ENCODE measurements at regions not wholly inside any gene's neighbourhood (a gene's known extent, or its start where the extent isn't known, plus 50 kb on each side); places are given as distances from the start of the nearest gene placed in this dataset.

DNA sequence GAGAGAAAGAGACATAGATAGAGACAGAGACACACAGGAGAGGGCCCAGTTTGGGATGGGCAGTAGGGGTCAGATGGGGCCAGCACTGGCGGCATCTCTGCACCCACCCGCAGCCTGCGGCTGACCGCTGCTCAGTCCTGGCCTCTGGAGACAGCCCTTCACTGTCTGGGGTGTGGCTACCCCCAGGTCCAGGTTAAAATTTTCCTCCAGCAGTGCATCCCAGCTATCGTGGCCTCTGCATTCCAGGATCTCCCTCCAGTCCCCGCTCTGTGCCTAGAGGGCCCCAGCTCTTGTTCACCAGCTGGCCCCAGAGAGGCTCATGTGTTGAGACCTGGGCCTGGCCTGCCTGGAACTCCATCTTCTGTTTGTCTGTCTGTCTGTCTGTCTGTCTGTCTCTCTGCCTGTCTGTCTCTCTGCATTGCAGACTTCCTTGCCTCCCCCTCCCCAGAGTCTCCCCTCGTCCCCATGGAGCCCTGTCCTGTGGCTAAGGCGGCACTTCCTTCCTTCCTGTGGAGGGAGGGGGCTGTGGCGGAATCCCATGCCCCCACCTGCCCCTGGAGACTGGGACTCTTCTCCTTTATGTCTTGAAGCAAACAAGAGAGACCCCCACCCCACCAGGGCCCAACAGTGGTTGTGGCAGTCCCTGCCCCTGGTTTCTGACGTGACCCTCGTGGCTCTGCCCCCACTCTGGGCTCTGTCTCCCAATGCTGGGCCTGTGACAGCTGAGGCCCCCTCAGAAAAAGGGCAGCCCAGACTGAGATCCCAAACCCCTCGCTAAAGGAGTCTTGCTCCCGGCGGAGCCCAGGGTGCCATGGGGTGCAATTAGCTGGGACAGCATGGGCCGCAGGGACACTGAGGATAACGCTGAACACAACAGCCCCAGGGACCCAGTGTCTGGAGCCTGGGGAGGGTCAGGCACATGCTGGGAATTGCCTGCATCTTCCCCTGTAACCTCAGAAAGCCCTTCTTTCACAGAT, 241.8 kb downstream of the NPHP4 start:
- no peak for DNase-seq (ENCODE audit: low spot score)

DNA sequence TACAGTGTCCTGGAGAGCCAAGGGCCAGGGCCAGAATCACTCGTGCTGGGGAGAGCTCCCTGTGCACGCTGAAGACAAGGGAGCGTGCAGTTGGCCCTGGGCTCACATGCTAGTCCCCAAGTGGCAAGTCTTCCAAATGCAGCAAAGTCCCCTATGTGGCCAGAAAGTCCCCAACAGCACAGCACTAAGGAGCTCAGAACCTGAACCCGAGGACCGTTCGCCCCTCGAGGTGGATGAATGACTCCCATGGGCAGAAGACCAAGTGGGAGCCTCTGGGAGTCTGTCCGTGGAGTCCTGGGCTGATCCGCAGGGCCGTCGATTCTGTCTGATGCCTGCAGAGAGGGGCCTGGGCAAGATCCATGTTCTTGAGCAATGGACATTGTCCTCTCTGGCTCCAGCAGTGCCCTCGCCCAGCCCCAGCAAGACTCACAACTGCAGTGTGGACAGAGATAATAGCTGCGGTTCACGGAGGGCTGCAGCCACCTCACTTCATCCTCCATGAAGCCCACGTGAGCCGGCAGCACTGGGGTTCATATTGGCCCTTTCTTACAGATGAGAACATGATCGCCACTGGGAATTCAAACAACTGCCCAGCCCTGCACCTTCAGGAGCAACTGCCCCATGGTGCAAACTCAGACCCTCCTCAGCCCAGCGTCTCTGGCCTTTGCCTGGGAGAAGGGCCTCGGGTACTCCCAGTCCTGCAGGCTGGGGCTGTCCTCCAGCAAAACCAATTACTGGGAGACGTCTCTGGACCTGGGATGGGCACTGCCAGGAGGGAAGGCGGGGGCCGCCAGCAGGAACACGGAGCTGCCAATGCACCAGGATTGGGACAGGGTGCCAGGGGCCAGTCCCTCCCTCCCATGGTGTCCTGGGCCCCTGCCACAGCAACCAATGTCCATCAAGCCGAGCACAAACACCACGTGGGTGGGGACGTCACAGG, 243.7 kb downstream of the NPHP4 start:
- DNase-seq (ENCODE audit: low spot score), result no peak

DNA sequence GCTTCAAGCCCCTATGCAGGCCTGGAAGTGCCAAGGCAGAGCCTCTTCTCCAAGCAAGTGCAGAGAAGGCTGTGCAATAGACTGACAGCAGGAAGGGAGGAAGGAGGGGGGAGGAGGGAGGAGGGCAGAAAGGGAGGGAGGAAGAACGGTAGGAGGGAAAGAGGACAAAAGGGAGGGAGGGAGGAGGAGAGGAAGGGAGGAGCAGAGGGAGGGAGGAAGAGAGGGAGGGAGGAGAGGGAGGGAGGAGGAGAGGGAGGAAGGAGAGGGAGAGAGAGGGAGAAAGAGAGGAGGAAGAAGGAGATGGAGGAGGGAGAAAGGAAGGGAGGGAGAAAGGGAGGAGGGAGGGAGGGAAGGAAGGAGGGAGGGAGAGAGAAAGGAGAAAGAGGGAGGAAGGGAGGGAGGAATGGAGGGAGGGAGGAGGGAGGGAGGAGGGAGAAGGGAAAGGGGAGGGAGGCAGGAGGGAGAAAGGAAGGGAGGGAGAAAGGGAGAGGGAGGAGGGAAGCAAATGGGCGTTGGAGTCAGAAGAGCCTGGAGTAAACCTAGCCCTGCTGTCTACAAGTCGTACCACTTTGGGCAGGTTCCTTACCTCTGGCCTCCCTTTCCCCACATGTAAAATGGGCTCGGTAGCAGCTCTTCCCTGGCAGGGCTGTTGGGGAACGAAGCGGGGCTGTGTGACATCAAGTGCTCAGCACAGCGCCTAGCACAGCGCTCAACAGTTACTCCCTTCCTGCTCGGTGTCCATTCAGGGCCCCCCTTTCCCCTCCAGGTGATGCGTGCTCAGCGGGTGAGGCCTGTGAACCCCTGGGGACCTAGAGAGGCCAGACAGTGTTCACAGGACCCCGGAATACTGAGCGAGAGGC, 244.6 kb downstream of the NPHP4 start:
- DNase-seq (ENCODE audit: low spot score), result no peak

DNA sequence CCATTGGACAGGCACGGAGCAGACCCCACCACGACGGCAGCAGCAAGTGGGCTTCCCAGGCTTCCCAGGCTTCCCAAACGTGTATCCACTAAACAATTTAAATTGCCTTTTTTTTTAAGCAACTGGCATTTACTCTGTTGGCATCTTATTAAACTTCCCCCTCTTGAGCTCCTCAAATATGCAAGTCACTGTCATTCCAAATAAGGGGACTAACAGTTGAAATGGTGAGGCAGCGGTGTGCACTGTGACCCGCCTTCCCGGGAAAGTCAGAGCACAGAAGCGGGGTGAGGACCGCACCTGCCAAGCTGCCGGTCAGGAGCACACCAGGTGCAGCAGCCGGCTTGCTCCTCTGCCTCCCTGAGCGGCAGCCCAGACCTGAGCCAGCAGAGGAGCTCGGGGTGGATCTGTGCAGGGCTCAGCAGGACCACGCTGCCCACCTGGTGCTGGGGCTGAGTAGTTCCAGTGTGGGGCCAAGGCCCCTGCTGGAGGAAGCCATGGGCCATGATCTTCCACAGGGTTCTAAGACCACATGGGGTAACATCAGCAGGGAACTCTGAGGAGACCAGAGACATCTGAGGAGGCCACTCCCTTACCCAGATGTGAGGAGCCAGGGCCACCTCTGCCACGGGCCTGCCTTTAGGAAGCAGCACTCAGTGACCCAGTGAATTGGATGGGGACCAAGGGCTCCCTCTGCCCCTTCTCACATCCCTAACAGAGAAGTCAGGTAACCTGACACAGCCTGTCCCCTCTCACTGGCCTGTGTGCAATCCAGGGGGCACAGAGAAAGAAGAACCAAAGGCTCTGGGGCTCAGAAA, 245.4 kb downstream of the NPHP4 start:
- DNase-seq (ENCODE audit: low spot score), result no peak

DNA sequence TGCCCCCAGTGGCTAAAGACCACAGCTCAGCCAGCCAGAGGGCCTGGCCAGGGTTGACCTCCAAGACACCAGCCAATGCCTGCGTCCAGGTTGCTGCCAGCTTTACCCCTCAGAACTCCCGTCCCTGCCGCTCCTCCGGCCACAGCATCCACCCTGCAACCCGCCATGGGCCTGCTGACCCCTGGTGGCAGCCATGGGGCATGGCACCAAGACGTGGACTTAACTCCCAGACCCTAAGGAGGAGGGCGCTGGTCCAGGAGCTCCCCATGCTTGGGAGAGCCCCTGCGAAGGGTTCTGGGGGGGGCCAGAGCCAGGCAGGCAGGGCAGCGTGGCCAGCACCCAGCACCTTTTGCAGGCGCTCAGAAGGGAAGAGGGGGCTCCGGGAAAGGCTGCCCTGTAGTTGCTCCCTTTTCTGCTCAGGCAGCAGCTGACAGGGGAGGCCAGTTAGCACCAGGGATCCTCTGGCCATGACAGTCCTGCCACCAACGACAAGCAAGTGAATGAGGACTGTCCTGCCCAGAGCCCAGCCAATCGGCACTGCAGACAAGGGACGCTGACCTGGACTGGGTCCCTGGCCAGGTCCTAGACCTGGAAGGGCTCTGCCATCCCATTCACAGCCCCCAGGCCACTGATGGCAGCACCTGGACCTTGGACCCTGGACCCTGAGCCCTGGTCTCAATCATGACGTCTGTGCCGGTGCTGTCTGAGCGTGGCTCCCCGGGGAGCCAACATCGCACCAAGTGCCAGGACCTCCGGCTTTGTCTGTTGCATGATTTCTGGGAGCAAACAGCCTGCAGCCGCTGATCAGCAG, 246.2 kb downstream of the NPHP4 start:
- DNase-seq (ENCODE audit: low spot score), result peak; percentile 64

DNA sequence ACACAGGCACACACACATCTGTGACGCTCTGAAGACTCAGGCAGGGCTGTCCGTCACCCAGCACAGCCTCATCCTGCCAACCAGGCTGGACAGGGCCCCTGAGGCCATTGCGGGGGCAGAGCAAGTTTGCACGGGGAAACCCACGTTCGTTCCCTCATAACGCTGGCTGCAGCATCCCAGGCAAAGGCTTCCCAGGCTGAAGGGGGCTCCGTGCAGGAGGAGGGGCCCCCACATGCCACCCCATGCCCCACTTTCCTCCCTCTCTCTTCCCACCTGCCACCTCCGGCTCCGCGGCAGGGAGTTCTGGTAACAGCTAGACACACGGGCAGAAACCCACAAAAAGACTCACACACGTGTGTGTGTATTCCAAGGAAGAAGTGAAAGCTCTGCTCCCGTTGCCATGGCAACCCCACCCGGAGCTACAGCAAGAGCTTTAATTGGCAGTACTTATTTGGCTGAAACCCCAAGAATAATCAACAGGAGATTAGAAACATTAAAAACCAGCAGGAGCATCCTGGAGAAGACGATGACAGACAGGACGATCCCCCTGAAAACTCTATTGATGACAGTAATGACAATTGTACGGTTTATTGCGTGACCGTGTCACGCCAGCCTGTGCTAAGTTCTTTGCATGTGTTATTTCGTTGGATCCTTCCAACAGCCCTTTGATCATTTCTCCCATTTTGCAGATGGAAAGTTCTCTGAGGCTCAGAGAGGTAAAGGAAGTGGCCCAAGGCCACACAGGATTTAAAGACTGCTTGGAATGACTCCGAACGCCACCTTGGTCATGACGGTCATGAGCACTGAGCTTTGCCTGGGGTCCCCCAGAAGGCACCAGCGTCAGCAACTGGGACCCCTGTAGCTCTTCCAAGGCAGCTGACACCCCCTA, 247.1 kb downstream of the NPHP4 start:
- DNase-seq (ENCODE audit: low spot score), result no peak

DNA sequence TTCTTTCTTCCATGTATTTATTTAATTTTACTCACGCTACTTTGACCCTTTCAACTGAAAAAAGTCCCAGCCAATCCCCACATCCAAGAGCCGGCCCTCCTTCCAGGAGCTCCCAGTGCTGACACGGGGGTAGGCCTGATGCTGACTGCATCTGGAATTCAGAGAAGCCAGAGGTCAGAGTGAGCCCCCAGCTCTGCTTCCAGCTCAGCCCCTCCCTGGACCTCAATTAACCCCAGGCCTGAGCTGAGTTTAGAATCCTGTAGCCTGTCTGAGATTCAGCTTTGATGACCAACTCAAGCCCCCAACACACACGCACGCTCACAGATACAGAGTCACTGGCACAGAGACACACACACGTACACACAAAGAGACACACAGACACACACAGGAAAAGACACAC, 247.9 kb downstream of the NPHP4 start:
- DNase-seq (ENCODE audit: low spot score), result no peak

DNA sequence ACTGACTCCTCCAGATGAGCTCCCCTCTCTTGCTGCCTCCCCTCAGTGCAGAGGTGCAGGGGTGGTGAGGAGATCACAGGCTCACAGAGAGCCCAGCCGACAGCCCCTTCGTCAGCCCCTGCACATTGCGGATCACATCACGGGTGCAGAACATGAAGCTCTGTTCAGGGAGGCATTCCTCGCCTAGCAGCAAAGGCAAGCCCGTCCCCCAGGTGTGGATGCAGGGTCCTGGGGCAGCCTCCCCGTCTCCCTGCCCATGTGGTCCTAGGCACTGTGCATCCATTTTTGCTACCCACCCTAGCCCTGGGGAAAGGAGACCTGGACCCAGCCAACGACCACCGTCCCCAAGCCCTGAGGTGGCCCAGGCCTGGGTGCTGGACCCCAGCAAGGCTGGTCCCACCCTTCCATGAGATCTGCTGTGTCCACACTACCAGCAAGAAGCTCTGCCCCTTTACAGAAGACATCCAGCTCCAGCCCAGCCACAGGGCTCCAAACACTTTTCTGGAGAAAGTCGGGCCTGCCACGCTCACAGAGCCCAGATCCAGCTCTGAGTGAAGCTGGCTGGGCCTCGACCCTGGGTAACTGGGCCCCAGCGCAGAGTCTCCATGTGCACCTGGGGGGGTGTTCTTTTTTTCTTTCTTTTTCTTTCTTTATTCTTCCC, 248.7 kb downstream of the NPHP4 start:
- no peak for DNase-seq (ENCODE audit: low spot score)

DNA sequence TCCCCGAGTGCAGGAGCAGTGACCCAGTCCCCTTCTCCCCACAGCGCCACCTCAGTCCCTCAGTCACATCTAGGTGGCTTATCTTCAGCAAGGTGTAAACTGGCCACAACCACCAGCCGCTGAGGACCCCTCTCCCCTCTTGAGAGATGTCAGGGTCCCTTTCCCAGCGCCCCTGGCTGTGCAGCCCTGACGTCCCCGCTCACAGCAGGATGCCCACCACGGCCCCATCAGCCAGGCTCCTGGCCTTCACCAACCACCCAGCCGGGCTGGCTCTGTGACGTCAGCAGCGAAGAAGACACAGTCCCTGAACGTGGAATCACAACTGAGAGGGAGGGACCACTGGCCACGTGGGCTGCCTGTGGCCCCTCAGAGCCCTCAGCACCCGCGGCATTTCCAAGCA, 249.4 kb downstream of the NPHP4 start:
- DNase-seq (ENCODE audit: low spot score), result no peak

DNA sequence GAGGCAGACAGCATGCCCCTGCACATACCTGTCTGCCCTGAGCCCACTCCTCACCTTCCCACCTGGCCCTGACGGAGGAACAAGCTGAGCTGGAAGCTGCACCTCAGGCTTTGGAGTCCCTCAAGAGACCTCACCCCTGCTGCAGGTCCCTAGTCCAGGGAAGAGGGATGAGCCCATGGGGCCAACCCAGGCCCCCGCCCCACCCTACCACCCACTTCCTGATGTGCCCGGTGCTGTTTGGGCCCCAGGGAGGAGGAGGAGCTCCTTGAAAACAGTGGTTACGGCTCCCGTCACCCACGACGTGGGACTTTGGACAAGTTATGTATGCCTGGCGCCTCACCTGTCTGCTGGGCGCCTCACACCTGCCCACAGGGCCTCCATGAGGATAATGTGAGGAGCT, 250.2 kb downstream of the NPHP4 start:
- DNase-seq (ENCODE audit: low spot score), result no peak

DNA sequence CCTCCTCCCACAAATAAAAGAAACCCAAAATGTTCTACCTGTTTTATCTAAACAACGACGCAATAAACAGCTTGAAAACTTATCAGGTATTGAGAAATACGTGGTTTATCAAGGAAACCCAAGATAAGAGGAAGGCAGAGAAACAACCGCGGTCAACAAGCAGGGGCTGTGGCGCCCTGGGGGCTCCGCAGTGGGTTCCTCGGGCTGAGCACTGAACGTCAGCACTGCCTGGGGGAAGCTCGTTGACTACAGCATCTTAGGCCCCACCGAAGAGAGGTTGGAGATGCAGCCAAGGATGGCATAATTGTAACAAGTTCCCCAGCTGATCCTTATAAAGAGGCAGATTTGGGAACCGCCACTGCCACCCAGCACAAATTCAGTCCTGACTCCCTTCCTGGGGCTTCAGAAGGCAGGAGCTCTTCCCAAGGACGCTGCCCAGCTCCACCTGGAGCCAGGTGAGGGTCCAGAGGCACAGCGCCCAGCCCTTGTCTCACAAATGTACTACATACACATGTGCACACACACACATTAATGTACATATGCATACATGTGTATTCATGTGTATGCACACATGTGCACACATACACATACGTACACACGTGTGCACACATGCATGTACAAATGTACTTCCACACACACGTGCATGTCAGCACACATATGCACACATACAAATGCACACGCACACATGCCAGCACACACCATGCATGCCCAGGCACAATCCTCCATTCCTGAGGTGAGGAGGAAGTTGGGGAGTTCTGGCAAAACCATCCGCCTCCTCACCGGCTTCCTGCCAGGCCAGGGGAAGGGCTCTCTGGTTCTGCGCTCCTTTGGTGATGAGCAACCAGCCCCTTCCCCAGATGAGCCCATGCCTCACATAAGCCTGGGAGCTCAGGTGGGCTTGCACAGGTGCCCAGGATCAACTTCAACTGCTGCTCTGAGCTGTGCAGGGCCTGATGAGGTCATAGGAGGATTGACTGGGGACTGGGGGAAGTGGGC, 251.1 kb downstream of the NPHP4 start:
- DNase-seq (ENCODE audit: low spot score), result no peak

DNA sequence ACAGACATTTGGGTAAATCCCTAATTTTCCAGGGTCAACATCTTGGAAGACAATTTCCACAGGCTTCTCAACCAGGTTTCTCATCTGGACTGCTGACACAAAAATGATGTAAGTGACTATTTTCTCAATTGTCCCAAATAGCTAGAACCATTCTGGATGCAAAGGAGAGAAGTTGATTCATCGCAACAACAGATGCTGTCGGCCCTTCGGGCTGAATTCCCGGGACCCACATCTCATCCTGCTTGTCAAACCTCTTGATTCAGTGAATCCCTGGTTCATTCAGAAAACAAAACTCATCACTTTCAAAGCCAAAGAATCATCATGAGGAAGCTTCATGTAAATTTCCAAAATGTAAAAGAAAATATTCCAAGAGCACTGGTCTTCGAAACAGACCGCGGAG, 251.8 kb downstream of the NPHP4 start:
- DNase-seq (ENCODE audit: low spot score), result no peak

DNA sequence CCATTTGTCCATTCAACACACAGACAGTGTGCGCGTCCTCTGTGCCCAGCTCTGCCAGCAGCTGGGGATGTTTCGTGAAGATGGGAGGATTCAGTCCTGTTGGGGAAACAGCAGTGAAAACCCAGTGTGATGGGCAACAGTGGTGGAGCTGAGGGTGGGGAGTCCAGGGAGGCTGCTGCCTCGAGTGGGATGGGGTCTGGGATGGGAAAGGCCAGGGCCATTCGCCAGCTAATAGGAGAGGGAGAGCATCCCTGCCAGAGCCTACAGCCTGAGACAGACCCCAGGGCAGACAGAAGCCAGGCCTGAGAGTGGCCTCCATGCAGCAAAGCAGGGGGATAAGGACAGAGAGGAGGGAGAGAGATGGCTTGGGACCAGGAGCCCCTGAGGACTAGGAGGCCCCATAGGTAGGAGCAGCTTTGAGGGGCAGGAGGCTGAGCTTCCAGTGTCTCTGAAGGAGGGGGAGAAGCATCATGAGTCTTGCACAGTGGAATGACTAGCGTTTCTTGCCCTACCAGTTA, 252.6 kb downstream of the NPHP4 start:
- DNase-seq (ENCODE audit: low spot score), result no peak

DNA sequence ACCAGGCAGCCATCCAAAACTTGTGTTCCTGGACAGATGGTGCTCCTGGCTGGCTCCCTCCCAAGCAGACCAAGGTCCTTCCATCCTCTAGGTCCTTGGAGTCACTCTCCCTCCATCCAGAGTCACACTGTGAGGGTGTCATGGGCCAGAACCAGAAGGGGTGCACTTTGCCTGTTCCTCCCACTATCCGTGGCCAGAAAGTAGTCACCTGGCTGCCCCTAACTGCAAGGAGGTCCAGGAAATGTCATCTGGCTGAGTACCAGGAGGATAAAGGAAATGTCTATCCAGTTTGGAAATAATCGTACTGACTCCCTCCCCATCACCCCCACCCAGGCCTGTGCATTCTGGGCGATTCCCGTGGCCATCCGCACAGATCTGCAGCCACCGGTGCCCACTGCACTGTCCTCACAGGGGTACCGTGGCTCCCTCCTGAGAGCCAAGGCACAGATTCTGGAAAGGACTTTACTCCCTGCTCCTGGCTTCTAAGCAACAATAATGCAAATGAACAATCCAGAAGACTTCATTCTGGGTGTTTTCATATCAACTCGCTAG, 253.2 kb downstream of the NPHP4 start:
- DNase-seq (ENCODE audit: low spot score), result no peak

DNA sequence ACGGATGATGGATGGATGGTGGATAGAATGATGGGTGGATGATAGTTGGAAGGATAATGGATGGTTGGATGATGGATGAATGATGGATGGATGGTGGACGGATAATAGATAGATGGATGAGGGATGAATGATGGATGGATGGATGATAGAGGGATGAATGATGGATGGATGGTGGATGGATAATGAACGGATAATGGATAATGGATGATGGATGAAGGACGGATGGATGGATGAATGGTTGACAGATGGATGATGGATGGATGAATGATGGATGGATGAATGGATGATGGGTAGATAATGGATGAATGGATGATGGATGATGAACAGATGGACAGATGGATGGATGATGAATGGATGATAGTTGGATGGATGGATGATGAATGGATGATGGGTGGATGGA, 255.1 kb downstream of the NPHP4 start:
- no peak for DNase-seq (ENCODE audit: low spot score)

DNA sequence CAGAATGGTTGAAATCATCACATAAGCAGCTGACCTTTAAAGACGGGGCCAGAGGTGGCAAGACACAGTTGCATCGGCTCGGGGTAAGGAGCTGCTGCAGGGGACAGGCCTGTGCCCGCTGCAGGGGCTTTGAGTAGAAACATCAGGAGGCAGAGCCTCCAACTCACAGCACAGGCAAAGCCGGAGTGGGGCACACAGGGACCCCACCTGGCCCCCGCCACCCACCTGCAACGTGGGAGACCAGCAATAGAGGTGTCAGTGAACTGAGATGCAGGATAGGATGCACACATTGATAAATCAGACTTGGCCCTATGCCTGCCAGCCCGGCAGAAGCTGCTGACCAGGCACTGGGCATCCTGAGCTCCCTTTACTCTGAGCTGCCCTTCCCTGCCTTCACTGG, 257.2 kb downstream of the NPHP4 start:
- no peak for DNase-seq (ENCODE audit: low spot score)

DNA sequence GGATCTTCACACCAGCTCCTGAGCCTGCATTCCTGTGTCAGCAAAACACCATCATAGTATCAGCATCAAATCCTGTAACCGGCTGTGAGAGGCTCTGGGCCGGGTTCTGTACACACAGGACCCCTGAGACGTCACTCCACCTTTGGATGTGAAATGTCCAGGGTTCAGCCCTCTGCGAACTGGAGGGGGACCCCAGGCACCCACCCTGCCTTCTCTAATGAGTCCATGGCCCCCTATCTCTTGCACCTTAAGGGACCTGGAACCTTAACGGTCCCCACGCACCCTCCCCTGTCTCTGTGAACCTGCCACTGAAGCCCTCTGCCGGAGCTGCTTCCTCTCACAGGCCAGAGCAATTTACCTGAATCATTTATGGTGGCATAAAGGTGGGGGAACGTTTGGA, 257.8 kb downstream of the NPHP4 start:
- no peak for DNase-seq (ENCODE audit: low spot score)
